GM19463 (cell line): ENCODE measurements at regions not wholly inside any gene's neighbourhood (a gene's known extent, or its start where the extent isn't known, plus 50 kb on each side); places are given as distances from the start of the nearest gene placed in this dataset.
"Not testable (repeated sequence)": the region's sequence is repeated elsewhere in the genome, so short reads cannot be mapped to it uniquely, and the experiment has no call there.

Experiments
- ATAC-seq: cut with Tn5 transposase; IDR thresholded peaks from one replicate; pipeline ENCODE4 v1.9.1; 2021; ENCODE audit warnings: mild to moderate bottlenecking, moderate library complexity; ENCODE audit not compliant: unreplicated experiment

DNA sequence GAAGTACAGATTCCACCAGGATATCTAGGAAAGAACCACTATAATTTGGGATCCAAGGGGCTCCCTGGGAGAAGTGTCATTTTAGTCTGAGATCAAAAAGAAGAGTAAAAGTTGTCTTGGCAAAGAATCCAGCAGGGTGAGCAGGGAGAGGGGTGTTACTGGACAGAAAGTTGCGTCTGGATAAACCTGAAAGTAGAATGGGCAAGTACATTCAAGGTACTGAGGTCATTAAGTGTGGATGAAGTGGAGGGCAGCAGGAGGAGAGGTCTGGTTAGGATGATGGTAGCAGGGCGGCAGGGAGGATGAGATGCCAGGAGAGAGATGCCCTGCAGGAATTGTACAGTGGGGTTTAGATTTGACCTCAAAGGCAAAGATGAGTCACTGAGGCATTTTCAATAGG, 253.3 kb downstream of the KLF13 start:
- ATAC-seq, result no peak

DNA sequence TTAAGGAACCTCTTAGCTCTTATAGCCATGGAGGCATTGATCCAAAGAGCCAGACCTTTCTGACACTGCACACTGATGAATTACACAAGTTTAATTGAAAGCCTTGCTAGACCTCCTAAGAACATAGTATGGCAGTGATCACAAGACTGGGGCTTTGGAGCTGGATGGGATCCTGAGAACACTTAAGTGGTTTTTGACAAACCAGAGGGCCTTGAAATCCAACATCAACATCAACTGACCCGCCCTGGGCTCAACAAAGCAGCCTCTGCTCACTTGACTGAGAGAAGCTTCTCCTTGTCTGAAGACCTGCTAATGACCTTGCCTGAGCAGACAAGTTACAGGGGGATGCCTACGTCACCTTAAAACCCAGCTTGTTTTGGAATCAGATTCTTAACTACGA, 257.6 kb downstream of the KLF13 start:
- no peak for ATAC-seq

DNA sequence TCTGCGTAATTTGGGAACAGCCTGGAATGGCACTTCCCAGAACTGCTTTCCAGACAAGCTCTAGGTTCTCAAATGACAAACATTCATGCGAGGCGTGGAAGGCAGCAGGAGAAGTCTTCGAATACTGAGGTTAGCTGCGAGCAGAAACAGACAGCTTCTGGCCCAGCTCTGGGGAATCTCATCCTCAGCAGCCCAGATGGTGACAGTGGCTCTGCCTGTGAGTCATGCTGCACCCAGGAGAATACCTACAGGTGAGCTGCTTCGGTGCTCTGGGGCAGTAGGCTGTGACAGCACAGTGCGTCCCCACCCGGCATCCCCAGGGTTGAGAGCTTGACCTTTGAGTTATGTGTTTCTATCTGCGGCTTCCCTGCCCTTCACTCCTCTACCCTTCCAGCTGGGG, 258.6 kb downstream of the KLF13 start:
- ATAC-seq, result no peak

DNA sequence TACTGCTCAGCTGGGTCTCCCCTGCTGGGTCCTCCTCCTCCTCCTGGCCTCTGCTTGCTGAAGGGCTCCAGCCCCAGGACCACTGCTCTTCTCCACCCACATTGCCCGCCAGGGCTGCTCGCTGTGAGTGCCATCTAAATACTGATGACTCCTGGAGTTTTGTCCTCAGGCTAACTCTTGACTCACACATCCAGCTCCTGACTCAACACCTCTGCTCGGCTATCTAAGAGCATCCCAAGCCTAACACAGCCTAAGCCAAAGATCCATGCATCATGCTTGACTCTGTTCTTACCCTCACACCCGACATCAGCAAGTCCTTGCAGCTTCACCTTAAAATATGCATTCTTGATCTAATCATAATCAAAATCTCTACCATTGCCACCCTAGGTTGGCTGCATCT, 260.2 kb downstream of the KLF13 start:
- no peak for ATAC-seq

DNA sequence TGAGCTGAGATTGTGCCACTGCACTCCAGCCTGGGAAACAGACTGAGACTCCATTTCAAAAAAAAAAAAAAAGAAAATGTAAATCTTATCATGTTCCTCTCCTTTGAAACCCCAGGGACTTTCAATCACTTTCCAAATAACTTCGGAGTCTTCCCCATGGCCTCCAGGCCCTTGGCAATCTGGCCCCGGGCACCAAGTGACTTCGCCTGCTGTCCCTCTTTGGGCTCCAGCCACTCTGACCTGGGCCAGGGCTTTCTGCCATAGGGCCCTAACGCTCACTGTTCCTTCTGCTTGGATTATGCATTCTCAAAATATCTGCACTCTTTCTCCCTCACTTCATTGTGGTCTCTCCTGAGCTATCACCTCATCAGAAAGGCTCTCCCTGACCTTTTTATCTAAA, 260.9 kb downstream of the KLF13 start:
- ATAC-seq, result no peak

DNA sequence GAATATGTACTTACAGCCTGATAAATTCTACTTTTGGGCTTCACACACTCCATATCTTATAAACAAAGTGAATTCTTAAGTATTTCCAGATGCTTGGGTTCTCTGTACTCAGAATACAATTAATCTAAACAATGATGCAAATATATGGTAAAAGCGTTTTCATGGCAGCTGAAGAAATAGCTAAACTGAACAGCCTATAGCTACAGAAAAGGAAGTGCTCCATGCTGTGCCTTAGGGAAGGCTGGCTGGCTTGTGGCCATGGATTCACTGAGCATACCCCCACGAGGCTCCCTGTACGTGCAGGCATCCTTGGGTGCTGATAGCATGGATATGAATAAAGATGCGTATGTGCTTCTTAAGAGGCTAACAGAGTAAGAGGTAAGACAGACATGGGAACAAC, 264.0 kb downstream of the KLF13 start:
- no peak for ATAC-seq

GRCh38 chr15:31591908-31592307, 265.3 kb downstream of the KLF13 start:
- ATAC-seq, result no peak

GRCh38 chr15:31597466-31597865, 270.8 kb downstream of the KLF13 start:
- ATAC-seq, result no peak

DNA sequence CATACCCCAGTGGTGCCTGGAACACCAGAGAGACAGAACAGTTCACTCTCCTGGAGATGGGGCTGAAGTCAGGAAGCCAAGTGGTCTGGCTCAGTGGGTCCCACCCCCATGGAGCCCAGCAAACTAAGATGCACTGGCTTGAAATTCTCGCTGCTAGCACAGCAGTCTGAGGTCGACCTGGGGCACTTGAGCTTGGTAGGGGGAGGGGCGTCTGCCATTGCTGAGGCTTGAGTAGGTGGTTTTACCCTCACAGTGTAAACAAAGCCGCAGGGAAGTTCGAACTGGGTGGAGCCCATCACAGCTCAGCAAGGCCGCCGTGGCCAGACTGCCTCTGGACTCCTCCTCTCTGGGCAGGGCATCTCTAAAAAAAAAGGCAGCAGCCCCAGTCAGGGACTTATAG, 272.0 kb downstream of the KLF13 start:
- ATAC-seq, result no peak

DNA sequence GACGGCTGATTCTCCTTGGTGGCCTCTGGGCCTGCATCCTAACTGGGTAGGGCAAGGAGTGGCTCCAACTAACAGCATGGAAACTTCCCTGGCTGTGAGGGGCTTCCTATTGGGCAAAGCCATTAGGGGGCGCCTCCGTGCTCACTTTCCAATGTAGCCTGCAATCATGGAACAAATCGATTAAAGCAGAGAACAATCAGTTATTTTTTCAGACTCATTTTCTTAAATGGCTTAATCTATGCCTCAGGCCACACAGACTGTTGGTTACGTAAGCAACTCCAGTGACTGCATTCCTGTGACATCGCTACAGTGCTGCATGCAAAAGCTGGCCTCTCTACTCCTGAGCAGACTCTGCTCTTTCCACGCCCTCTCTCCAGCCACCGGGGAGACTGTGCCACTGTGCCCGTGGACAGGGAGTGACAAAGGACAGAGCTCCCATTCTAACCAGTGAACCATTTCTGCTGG, 278.9 kb downstream of the KLF13 start:
- no peak for ATAC-seq

DNA sequence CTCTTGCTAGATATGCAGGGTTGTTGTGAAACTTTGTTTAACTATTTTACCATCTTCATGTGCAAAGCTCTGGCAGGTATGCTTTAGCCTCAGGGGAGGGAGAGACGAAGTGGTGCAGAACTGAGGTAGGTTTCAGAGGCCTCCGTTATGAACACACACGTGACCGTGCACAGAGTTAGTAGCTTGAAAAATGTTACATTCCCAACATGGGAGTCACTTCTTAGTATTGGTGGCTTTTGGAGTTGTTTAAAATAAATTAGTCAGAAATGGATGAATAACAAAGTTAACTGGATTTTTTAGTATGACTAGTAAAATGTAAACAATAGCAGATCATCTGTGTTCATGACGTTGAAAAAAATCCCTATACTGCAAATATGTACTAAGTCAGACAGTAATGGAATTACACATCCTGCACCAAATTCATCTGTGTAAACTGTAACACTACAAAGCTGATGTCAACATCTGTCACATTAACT, 279.6 kb downstream of the KLF13 start:
- no peak for ATAC-seq

GRCh38 chr15:31606931-31607497, 280.4 kb downstream of the KLF13 start:
- ATAC-seq, result no peak

DNA sequence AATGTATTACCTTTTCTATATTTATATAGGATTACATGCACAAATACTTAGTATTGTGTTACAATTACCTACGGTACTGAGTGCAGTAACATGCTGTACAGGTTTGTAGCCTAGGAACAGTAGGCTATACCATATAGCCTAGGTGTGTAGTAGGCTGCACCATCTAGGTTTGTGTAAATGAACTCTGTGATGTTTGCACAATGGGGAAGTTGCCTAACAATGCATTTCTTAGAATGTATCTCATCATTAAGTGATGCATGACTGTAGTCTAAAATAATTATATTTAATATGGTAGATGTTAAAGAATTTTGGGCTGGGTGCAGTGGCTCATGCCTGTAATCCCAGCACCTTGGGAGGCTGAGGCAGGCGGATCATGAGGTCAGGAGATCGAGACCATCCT, 281.0 kb downstream of the KLF13 start:
- no peak for ATAC-seq

GRCh38 chr15:31609258-31609681, 282.6 kb downstream of the KLF13 start:
- ATAC-seq, result no peak

- no peak for ATAC-seq
Observed at GRCh38 chr15:31609906-31610305, 283.3 kb downstream of the KLF13 start.

DNA sequence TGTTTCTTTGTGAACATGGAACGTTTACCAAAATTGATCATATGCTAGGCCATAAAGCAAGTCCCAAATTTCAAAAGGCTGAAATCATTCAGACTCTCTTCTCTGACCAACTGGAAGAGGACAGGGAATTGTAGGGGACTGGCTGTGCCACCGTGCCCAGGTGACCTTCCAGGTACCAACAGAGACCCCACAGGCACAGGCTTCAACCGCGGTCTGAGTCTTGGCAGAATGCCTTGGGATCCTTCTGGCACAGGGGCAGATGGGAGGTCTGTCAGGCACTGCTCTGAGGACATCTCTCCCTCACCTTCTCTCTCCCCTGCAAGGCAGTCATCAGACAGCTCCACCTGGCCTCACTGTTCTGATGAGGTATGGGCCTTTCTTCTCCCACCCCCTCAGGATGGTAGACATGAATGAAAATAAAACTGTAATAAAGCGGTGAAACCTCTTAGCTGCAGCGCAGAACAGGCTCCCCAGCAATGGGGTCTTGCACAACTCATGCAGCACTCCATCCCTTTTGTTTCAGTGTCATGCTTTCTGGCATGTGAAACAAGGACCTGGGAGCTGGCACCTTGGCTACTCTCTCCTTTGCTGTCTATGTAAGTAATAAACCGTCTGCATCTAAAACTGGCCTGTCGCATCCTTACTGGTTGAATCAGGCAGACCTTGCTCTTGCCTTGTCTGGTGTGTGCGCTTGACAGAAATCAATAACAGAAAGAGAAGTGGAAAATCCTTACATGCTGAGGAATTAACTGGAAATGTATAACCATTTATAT, 289.2 kb downstream of the KLF13 start:
- ATAC-seq, result no peak

DNA sequence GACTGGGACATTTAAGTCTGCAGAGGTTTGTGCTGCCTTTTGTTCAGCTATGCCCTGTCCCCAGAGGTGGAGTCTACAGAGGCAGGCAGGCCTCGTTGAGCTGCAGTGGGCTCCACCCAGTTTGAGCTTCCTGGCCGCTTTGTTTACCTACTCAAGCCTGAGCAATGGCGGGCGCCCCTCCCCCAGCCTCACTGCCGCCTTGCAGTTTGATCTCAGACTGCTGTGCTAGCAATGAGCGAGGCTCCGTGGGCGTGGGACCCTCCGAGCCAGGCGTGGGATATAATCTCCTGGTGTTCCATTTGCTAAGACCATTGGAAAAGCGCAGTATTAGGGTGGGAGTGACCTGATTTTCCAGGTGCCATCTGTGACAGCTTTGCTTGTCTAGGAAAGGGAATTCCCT, 296.7 kb downstream of the KLF13 start:
- not testable (repeated sequence) for ATAC-seq

- ATAC-seq, result not testable (repeated sequence)
Observed at GRCh38 chr15:31624115-31624514, 297.5 kb downstream of the KLF13 start.

- not testable (repeated sequence) for ATAC-seq
Observed at GRCh38 chr15:31635715-31636114, 309.1 kb downstream of the KLF13 start.

DNA sequence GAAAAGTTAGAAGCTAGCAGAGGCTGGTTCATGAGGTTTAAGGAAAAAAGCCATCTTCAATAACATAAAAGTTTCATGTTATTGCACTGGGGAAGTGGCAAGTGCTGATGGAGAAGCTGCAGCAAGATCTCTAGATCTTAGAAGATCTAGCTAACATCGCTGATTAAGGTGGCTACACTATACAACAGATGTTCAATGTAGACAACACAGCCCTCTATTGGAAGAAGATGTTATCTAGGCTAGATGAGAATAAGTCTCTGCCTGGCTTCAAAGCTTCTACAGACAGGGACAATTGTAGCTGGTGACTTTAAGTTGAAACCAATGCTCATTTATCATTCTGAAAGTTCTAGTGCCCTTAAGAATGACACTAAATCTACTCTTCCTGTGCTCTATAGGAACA, 310.3 kb downstream of the KLF13 start:
- ATAC-seq, result not testable (repeated sequence)

GRCh38 chr15:31643955-31644354, 317.3 kb downstream of the KLF13 start:
- not testable (repeated sequence) for ATAC-seq

DNA sequence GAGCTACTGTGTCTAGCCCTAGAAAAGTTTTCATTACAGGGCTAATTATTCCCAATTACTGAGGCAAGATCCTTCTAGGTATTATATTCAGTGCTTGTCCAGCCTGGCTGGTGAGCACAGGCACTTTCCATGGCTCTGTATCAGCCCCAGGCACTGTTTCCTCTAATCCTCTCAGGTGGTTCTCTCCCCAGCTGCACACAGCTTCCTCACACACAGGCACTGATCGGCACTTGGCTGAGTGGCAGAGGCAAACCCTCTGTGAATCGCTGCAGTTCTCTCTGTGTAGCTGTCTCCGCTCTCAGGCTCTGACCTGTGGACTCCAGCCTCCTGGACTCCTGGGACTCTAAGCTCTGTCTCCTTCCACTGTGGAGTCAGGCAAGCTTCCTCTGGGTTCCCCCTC, 318.1 kb downstream of the KLF13 start:
- ATAC-seq, result not testable (repeated sequence)
